ENCODE measurements at regions not wholly inside any gene's neighbourhood (a gene's known extent, or its start where the extent isn't known, plus 50 kb on each side); places are given as distances from the start of the nearest gene placed in this dataset.

DNA sequence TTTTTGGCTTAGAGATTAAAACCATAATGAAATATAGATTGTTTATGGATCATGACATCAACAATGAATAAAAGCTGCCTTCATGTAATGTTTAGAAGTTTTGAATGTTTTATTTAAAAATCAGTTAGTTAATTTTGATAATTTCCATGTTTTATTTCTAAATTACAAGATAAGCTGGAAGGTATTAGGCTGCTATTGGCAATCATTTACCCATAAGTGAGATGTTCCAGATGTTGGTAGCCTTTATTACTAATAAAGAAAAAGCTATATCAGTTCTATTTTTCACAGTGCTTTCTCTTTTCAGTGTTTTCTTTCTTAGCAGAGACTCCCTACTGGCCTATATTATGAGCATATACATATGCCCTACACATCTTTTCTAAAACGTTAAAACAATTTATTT is 347.0 kb downstream of the CSNK1G3 start:
- Histone ChIP-seq H3K36me3 (ENCODE audit: control insufficient read depth in 1 of 2, insufficient read depth in 2 of 2, low read length in 1 of 2) (no peaks in the 10 kb centered on the region), H3K9me3 (ENCODE audit: control insufficient read depth, low read length) (no peaks in the 10 kb centered on the region), H3K27me3 (ENCODE audit: control insufficient read depth in 1 of 2, insufficient read depth in 2 of 2, low read length in 1 of 2) (no peaks in the 10 kb centered on the region), H3K27ac (ENCODE audit: low read depth in 1 of 2, low read length in 2 of 2) (no peak overlapping the region), H3K4me1 (ENCODE audit: control insufficient read depth in 1 of 2, insufficient read depth in 2 of 2, low read length in 2 of 2) (no peaks in the 10 kb centered on the region), H3K4me3 (ENCODE audit: low read length in 2 of 2) (no peak overlapping the region)
- DNase-seq (no peak), ATAC-seq (ENCODE audit: low FRiP score) (no peak)
- WGBS, 2 donors, result 85 to 86% methylated on average over 1 of the region's 1 CpG
- intact Hi-C loops (cut with DNase I), result no loop called here

GRCh38 chr5:123856766-123857165 is 344.8 kb downstream of the CSNK1G3 start:
- Histone ChIP-seq H3K9me3 (ENCODE audit: control insufficient read depth, low read length) (no peaks in the 10 kb centered on the region), H3K27ac (ENCODE audit: low read depth in 1 of 2, low read length in 2 of 2) (no peak overlapping the region), H3K36me3 (ENCODE audit: control insufficient read depth in 1 of 2, insufficient read depth in 2 of 2, low read length in 1 of 2) (no peaks in the 10 kb centered on the region), H3K4me1 (ENCODE audit: control insufficient read depth in 1 of 2, insufficient read depth in 2 of 2, low read length in 2 of 2) (no peaks in the 10 kb centered on the region), H3K27me3 (ENCODE audit: control insufficient read depth in 1 of 2, insufficient read depth in 2 of 2, low read length in 1 of 2) (no peaks in the 10 kb centered on the region), H3K4me3 (ENCODE audit: low read length in 2 of 2) (no peak overlapping the region)
- ATAC-seq (ENCODE audit: low FRiP score), result no peak
- no peak for DNase-seq
- intact Hi-C loops (cut with DNase I), result no loop called here
- 85 to 88% methylated on average over 1 of the region's 1 CpG for WGBS, 2 donors

GRCh38 chr5:123855609-123856008 is 343.6 kb downstream of the CSNK1G3 start:
- H3K4me1 ChIP-seq (ENCODE audit: control insufficient read depth in 1 of 2, insufficient read depth in 2 of 2, low read length in 2 of 2), result no peaks in the 10 kb centered on the region
- ATAC-seq (ENCODE audit: low FRiP score) (no peak), DNase-seq (no peak)
- H3K27me3 ChIP-seq (ENCODE audit: control insufficient read depth in 1 of 2, insufficient read depth in 2 of 2, low read length in 1 of 2), result no peaks in the 10 kb centered on the region
- intact Hi-C loops (cut with DNase I), result no loop called here
- H3K4me3 ChIP-seq (ENCODE audit: low read length in 2 of 2), result no peak overlapping the region
- H3K27ac ChIP-seq (ENCODE audit: low read depth in 1 of 2, low read length in 2 of 2), result no peak overlapping the region
- no peaks in the 10 kb centered on the region for H3K36me3 ChIP-seq (ENCODE audit: control insufficient read depth in 1 of 2, insufficient read depth in 2 of 2, low read length in 1 of 2)
- no peaks in the 10 kb centered on the region for H3K9me3 ChIP-seq (ENCODE audit: control insufficient read depth, low read length)

DNA sequence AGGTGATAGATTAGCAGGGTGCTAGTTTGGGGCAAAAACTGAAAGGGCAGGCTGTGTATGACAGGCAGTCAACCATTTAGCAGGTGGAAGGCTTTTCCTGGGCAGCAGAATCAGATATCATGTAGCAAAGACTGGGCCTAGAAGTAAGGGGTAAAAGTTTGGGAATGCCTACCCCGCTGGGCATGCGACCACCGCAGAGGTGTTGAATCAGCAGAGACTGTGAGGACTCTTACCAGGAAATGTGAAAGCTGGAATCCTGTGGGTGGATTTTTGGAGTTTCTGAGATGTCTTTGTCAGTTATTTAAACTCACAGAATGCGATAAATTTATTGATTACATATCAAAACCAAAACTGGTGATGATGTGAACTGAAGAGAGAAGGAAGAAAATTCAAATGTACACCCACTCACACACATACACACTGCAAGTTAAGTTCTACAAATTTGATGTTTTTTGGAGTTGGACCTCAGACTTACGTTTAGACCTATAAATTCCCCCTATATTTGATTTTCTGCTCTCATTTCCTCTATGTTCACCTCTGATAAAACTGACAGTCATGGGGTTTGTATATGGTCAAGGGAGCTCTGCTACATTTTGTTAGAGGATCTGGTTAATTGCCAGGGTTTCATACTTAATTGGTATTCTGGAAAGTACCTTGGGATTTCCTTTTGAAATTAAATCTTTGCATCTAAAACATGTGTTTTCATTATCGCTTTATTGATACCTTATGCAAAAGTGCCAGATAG is 333.6 kb downstream of the CSNK1G3 start:
- H3K4me1 ChIP-seq (ENCODE audit: control insufficient read depth in 1 of 2, insufficient read depth in 2 of 2, low read length in 2 of 2), result no peaks in the 10 kb centered on the region
- DNase-seq (no peak), ATAC-seq (ENCODE audit: low FRiP score) (no peak)
- no peak overlapping the region for H3K27ac ChIP-seq (ENCODE audit: low read depth in 1 of 2, low read length in 2 of 2)
- intact Hi-C loops (cut with DNase I), result no loop called here
- no peaks in the 10 kb centered on the region for H3K9me3 ChIP-seq (ENCODE audit: control insufficient read depth, low read length)
- no peak overlapping the region for H3K4me3 ChIP-seq (ENCODE audit: low read length in 2 of 2)
- WGBS, 2 donors, result 80 to 95% methylated on average over 6 of the region's 6 CpGs
- H3K36me3 ChIP-seq (ENCODE audit: control insufficient read depth in 1 of 2, insufficient read depth in 2 of 2, low read length in 1 of 2), result no peaks in the 10 kb centered on the region
- H3K27me3 ChIP-seq (ENCODE audit: control insufficient read depth in 1 of 2, insufficient read depth in 2 of 2, low read length in 1 of 2), result no peaks in the 10 kb centered on the region

DNA sequence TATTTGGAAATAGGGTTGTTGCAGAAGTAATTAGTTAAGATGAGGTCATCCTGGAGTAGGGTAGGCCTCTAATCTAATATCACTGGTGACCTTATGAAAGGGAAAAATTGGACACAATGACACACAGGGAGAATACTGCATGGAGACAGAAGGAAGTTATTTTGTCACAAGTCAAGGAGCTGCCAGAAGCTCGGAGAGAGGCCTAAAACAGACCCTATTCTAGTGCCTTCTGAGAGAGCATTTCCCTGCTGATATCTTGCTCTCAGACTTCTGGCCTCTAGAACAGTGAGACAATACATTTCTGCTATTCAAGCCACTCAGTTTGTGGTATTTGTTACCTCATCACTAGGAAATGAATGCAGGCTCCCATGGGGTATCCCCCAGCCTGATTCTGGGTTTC is 332.9 kb downstream of the CSNK1G3 start:
- DNase-seq (no peak), ATAC-seq (ENCODE audit: low FRiP score) (no peak)
- no peaks in the 10 kb centered on the region for H3K27me3 ChIP-seq (ENCODE audit: control insufficient read depth in 1 of 2, insufficient read depth in 2 of 2, low read length in 1 of 2)
- intact Hi-C loops (cut with DNase I), result no loop called here
- 12 to 20% methylated on average over 1 of the region's 1 CpG for WGBS, 2 donors
- no peaks in the 10 kb centered on the region for H3K9me3 ChIP-seq (ENCODE audit: control insufficient read depth, low read length)
- no peaks in the 10 kb centered on the region for H3K4me1 ChIP-seq (ENCODE audit: control insufficient read depth in 1 of 2, insufficient read depth in 2 of 2, low read length in 2 of 2)
- no peak overlapping the region for H3K27ac ChIP-seq (ENCODE audit: low read depth in 1 of 2, low read length in 2 of 2)
- H3K36me3 ChIP-seq (ENCODE audit: control insufficient read depth in 1 of 2, insufficient read depth in 2 of 2, low read length in 1 of 2), result no peaks in the 10 kb centered on the region
- H3K4me3 ChIP-seq (ENCODE audit: low read length in 2 of 2), result no peak overlapping the region

DNA sequence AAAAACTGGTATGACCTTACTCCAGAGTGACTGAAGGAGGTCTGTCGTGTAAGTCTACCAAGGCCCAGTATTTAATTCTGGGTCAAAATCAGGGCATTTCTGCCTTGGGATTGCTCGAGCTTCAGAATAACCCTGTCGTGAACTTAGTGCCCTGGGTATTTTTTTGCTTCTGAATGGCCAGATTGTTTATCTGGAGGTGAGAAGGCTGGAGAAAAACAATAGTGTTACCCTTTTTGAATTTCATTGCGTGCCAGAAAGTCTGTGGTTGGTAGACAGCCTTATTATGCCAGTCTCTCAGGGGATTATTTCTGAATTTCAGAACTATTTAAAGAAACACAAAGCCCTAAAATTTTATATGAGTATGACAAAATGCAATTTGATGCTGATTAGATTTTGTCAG is 323.4 kb downstream of the CSNK1G3 start:
- H3K4me1 ChIP-seq (ENCODE audit: control insufficient read depth in 1 of 2, insufficient read depth in 2 of 2, low read length in 2 of 2), result no peaks in the 10 kb centered on the region
- H3K27ac ChIP-seq (ENCODE audit: low read depth in 1 of 2, low read length in 2 of 2), result no peak overlapping the region
- H3K27me3 ChIP-seq (ENCODE audit: control insufficient read depth in 1 of 2, insufficient read depth in 2 of 2, low read length in 1 of 2), result no peaks in the 10 kb centered on the region
- DNase-seq (no peak), ATAC-seq (ENCODE audit: low FRiP score) (no peak)
- no peaks in the 10 kb centered on the region for H3K36me3 ChIP-seq (ENCODE audit: control insufficient read depth in 1 of 2, insufficient read depth in 2 of 2, low read length in 1 of 2)
- H3K4me3 ChIP-seq (ENCODE audit: low read length in 2 of 2), result no peak overlapping the region
- 4 to 6% methylated on average over 4 of the region's 4 CpGs for WGBS, 2 donors
- no peaks in the 10 kb centered on the region for H3K9me3 ChIP-seq (ENCODE audit: control insufficient read depth, low read length)
- intact Hi-C loops (cut with DNase I), result no loop called here

DNA sequence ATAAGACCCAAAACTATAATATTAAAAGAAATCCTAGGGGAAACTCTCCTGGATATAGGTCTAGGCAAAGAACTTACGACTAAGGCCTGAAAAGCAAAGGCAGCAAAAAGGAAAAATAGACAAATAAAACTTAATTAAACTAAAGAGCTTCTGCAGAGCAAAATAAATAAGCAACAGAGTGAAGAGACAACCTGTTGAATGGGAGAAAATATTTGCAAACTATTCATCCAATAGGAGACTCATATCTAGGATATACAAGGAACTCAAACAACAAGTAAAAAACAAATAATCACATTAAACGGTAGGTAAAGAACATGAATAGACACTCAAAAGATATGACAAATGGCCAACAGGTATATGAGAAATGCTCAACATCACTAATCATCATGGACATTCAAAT is 318.6 kb downstream of the CSNK1G3 start:
- ATAC-seq (ENCODE audit: low FRiP score) (no peak), DNase-seq (no peak)
- Histone ChIP-seq H3K4me1 (ENCODE audit: control insufficient read depth in 1 of 2, insufficient read depth in 2 of 2, low read length in 2 of 2) (no peaks in the 10 kb centered on the region), H3K9me3 (ENCODE audit: control insufficient read depth, low read length) (no peaks in the 10 kb centered on the region), H3K36me3 (ENCODE audit: control insufficient read depth in 1 of 2, insufficient read depth in 2 of 2, low read length in 1 of 2) (no peaks in the 10 kb centered on the region), H3K27ac (ENCODE audit: low read depth in 1 of 2, low read length in 2 of 2) (no peak overlapping the region), H3K4me3 (ENCODE audit: low read length in 2 of 2) (no peak overlapping the region), H3K27me3 (ENCODE audit: control insufficient read depth in 1 of 2, insufficient read depth in 2 of 2, low read length in 1 of 2) (no peaks in the 10 kb centered on the region)
- intact Hi-C loops (cut with DNase I), result no loop called here
- 96 to 100% methylated on average over 2 of the region's 2 CpGs for WGBS, 2 donors

- Histone ChIP-seq H3K27ac (ENCODE audit: low read depth in 1 of 2, low read length in 2 of 2) (no peak overlapping the region), H3K27me3 (ENCODE audit: control insufficient read depth in 1 of 2, insufficient read depth in 2 of 2, low read length in 1 of 2) (no peaks in the 10 kb centered on the region), H3K9me3 (ENCODE audit: control insufficient read depth, low read length) (no peaks in the 10 kb centered on the region), H3K4me3 (ENCODE audit: low read length in 2 of 2) (no peak overlapping the region), H3K4me1 (ENCODE audit: control insufficient read depth in 1 of 2, insufficient read depth in 2 of 2, low read length in 2 of 2) (no peaks in the 10 kb centered on the region), H3K36me3 (ENCODE audit: control insufficient read depth in 1 of 2, insufficient read depth in 2 of 2, low read length in 1 of 2) (no peaks in the 10 kb centered on the region)
- intact Hi-C loops (cut with DNase I), result no loop called here
- DNase-seq, result no peak
- ATAC-seq (ENCODE audit: low FRiP score), result no peak
- 94% methylated on average over 2 of the region's 2 CpGs for WGBS, 2 donors
These were observed 315.8 kb downstream of the CSNK1G3 start for GRCh38 chr5:123827811-123828210.

DNA sequence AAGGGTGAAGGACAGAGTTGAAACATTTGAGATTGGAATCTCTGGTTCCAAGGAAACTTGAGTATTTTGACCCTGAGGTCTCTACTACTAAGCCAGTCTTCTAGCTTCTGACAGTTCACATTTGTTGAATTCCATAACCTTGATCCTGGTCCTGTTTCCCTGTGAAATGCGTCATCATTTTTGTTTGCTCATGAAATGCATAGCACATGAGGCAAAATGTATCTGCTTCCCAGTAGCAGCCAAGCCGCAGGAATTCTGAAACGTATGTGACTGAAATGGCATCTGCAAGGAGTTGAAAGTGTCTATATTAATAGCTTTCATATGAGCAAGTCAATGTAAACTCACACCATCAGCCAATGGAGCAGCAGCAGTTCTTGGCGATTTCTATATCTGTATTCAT is 307.9 kb downstream of the CSNK1G3 start:
- intact Hi-C loops (cut with DNase I), result no loop called here
- DNase-seq, result no peak

More for the DNA sequence above, 307.9 kb downstream of the CSNK1G3 start:
- Histone ChIP-seq H3K9me3 (ENCODE audit: control insufficient read depth, low read length) (no peaks in the 10 kb centered on the region), H3K4me3 (ENCODE audit: low read length in 2 of 2) (no peak overlapping the region), H3K27me3 (ENCODE audit: control insufficient read depth in 1 of 2, insufficient read depth in 2 of 2, low read length in 1 of 2) (no peaks in the 10 kb centered on the region), H3K36me3 (ENCODE audit: control insufficient read depth in 1 of 2, insufficient read depth in 2 of 2, low read length in 1 of 2) (no peaks in the 10 kb centered on the region), H3K4me1 (ENCODE audit: control insufficient read depth in 1 of 2, insufficient read depth in 2 of 2, low read length in 2 of 2) (peaks cover 0 to 1% of the 10 kb centered on the region in 2 donors), H3K27ac (ENCODE audit: low read depth in 1 of 2, low read length in 2 of 2) (no peak overlapping the region)
- no peak for ATAC-seq (ENCODE audit: low FRiP score)
- WGBS, 2 donors, result 49 to 68% methylated on average over 4 of the region's 4 CpGs
